SJSA1 (cell line): ENCODE measurements at regions not wholly inside any gene's neighbourhood (a gene's known extent, or its start where the extent isn't known, plus 50 kb on each side); places are given as distances from the start of the nearest gene placed in this dataset.
"Not testable (repeated sequence)": the region's sequence is repeated elsewhere in the genome, so short reads cannot be mapped to it uniquely, and the experiment has no call there.

ENCODE experiments used
- DNase-seq, 2 experiments: peaks; one replicate each; pipeline ENCODE4 v3.0.0-alpha.2; 2015 to 2020; ENCODE audit warnings: low spot score in 2 of 2, low read depth in 1 of 2
- H3K27ac ChIP-seq: fragments of 250-450 bp; sonication (Bioruptor Pico); 2 replicates; pipeline ENCODE4 v1.5.1; 2020; ENCODE audit warnings: mild to moderate bottlenecking, moderate library complexity
- H3K27me3 ChIP-seq: fragments of 250-450 bp; sonication (Bioruptor Pico); replicated peaks from 2 replicates; pipeline ENCODE4 v1.5.1; 2020; ENCODE audit warnings: mild to moderate bottlenecking, moderate library complexity
- H3K36me3 ChIP-seq: fragments of 250-450 bp; sonication (Bioruptor Pico); 2 replicates; pipeline ENCODE4 v1.5.1; 2020; ENCODE audit warnings: mild to moderate bottlenecking
- H3K4me1 ChIP-seq: fragments of 250-450 bp; sonication (Bioruptor Pico); replicated peaks from 2 replicates; pipeline ENCODE4 v1.6.1; 2021; ENCODE audit warnings: mild to moderate bottlenecking
- H3K4me3 ChIP-seq: fragments of 250-450 bp; sonication (Bioruptor Pico); 2 replicates; pipeline ENCODE4 v1.5.1; 2020; ENCODE audit warnings: mild to moderate bottlenecking
- H3K9me3 ChIP-seq: fragments of 250-450 bp; sonication (Bioruptor Pico); replicated peaks from 2 replicates; pipeline ENCODE4 v1.5.1; 2020; ENCODE audit warnings: mild to moderate bottlenecking

- no peak for DNase-seq
- H3K4me3 ChIP-seq: no peak overlapping the region
- no peaks in the 10 kb centered on the region for H3K36me3 ChIP-seq
- no peak overlapping the region for H3K27ac ChIP-seq
- H3K9me3 ChIP-seq: no peaks in the 10 kb centered on the region
- no peaks in the 10 kb centered on the region for H3K27me3 ChIP-seq
- H3K4me1 ChIP-seq: no peaks in the 10 kb centered on the region; the same call in 1 of the 2 replicates
These were observed 480.9 kb downstream of the ZNF536 start for GRCh38 chr19:30853036-30853435.

- Histone ChIP-seq H3K36me3 (no peaks in the 10 kb centered on the region), H3K27me3 (no peaks in the 10 kb centered on the region), H3K9me3 (no peaks in the 10 kb centered on the region), H3K27ac (no peak overlapping the region), H3K4me3 (no peak overlapping the region), H3K4me1 (no peaks in the 10 kb centered on the region; the same call in 1 of the 2 replicates)
- no peak for DNase-seq
These were observed 480.0 kb downstream of the ZNF536 start for GRCh38 chr19:30852168-30852567.

GRCh38 chr19:30851646-30852045 is 479.5 kb downstream of the ZNF536 start:
- H3K36me3 ChIP-seq: no peaks in the 10 kb centered on the region
- no peaks in the 10 kb centered on the region; the same call in 1 of the 2 replicates for H3K4me1 ChIP-seq
- DNase-seq: no peak
- H3K9me3 ChIP-seq: no peaks in the 10 kb centered on the region
- H3K27me3 ChIP-seq: no peaks in the 10 kb centered on the region
- no peak overlapping the region for H3K27ac ChIP-seq
- no peak overlapping the region for H3K4me3 ChIP-seq

GRCh38 chr19:30848636-30849425 is 476.6 kb downstream of the ZNF536 start:
- peak in 1 of 2 experiments; percentile 30 for DNase-seq
- Histone ChIP-seq H3K27ac (no peak overlapping the region), H3K9me3 (no peaks in the 10 kb centered on the region), H3K27me3 (no peaks in the 10 kb centered on the region), H3K36me3 (no peaks in the 10 kb centered on the region), H3K4me1 (no peaks in the 10 kb centered on the region; the same call in 1 of the 2 replicates), H3K4me3 (no peak overlapping the region)

- Histone ChIP-seq H3K9me3 (no peaks in the 10 kb centered on the region), H3K36me3 (no peaks in the 10 kb centered on the region), H3K4me3 (no peak overlapping the region), H3K27me3 (no peaks in the 10 kb centered on the region), H3K27ac (no peak overlapping the region), H3K4me1 (no peaks in the 10 kb centered on the region; the same call in 1 of the 2 replicates)
- DNase-seq: no peak
These were observed 473.9 kb downstream of the ZNF536 start for GRCh38 chr19:30846102-30846501.

- Histone ChIP-seq H3K4me3 (no peak overlapping the region), H3K27ac (no peak overlapping the region)
- DNase-seq: no peak
These were observed 470.7 kb downstream of the ZNF536 start for GRCh38 chr19:30842926-30843325.

GRCh38 chr19:30841934-30842333 is 469.8 kb downstream of the ZNF536 start:
- DNase-seq: no peak
- Histone ChIP-seq H3K4me1 (no peaks in the 10 kb centered on the region), H3K36me3 (no peaks in the 10 kb centered on the region), H3K4me3 (no peak overlapping the region), H3K27me3 (no peaks in the 10 kb centered on the region), H3K27ac (no peak overlapping the region), H3K9me3 (no peaks in the 10 kb centered on the region)

More at GRCh38 chr19:30842926-30843325, 470.7 kb downstream of the ZNF536 start:
- Histone ChIP-seq H3K4me1 (no peaks in the 10 kb centered on the region), H3K27me3 (no peaks in the 10 kb centered on the region), H3K36me3 (no peaks in the 10 kb centered on the region), H3K9me3 (no peaks in the 10 kb centered on the region)

GRCh38 chr19:30830875-30831274 is 458.7 kb downstream of the ZNF536 start:
- H3K27ac ChIP-seq: no peak overlapping the region

GRCh38 chr19:30825505-30825904 is 453.3 kb downstream of the ZNF536 start:
- not testable (repeated sequence) for DNase-seq, H3K36me3 ChIP-seq, H3K9me3 ChIP-seq, H3K4me1 ChIP-seq, H3K27ac ChIP-seq, H3K4me3 ChIP-seq, H3K27me3 ChIP-seq

More at GRCh38 chr19:30830875-30831274, 458.7 kb downstream of the ZNF536 start:
- Histone ChIP-seq H3K4me1 (no peaks in the 10 kb centered on the region), H3K4me3 (no peak overlapping the region), H3K9me3 (no peaks in the 10 kb centered on the region), H3K36me3 (no peaks in the 10 kb centered on the region), H3K27me3 (no peaks in the 10 kb centered on the region)
- no peak for DNase-seq

- H3K9me3 ChIP-seq: no peaks in the 10 kb centered on the region
- no peak overlapping the region for H3K4me3 ChIP-seq
- H3K36me3 ChIP-seq: no peaks in the 10 kb centered on the region
- DNase-seq: no peak
- no peak overlapping the region for H3K27ac ChIP-seq
- H3K27me3 ChIP-seq: no peaks in the 10 kb centered on the region
- H3K4me1 ChIP-seq: no peaks in the 10 kb centered on the region
These were observed 452.6 kb downstream of the ZNF536 start for GRCh38 chr19:30824809-30825208.

GRCh38 chr19:30817965-30818567 is 445.9 kb downstream of the ZNF536 start:
- H3K9me3 ChIP-seq: no peaks in the 10 kb centered on the region
- H3K36me3 ChIP-seq: no peaks in the 10 kb centered on the region
- DNase-seq: no peak
- no peaks in the 10 kb centered on the region for H3K4me1 ChIP-seq
- no peak overlapping the region for H3K27ac ChIP-seq
- no peak overlapping the region for H3K4me3 ChIP-seq
- H3K27me3 ChIP-seq: no peaks in the 10 kb centered on the region

- DNase-seq: no peak
- no peaks in the 10 kb centered on the region for H3K36me3 ChIP-seq
- no peaks in the 10 kb centered on the region for H3K9me3 ChIP-seq
- H3K27me3 ChIP-seq: no peaks in the 10 kb centered on the region
- no peaks in the 10 kb centered on the region for H3K4me1 ChIP-seq
- no peak overlapping the region for H3K27ac ChIP-seq
- H3K4me3 ChIP-seq: no peak overlapping the region
These were observed 445.0 kb downstream of the ZNF536 start for GRCh38 chr19:30817197-30817596.

GRCh38 chr19:30815889-30816580 is 443.9 kb downstream of the ZNF536 start:
- H3K27ac ChIP-seq: no peak overlapping the region
- H3K4me3 ChIP-seq: no peak overlapping the region
- no peaks in the 10 kb centered on the region for H3K36me3 ChIP-seq
- no peaks in the 10 kb centered on the region for H3K27me3 ChIP-seq
- H3K9me3 ChIP-seq: no peaks in the 10 kb centered on the region
- no peak for DNase-seq
- H3K4me1 ChIP-seq: no peaks in the 10 kb centered on the region

GRCh38 chr19:30812099-30812678 is 440.0 kb downstream of the ZNF536 start:
- no peaks in the 10 kb centered on the region; the same call in 1 of the 2 replicates for H3K9me3 ChIP-seq
- H3K4me1 ChIP-seq: no peaks in the 10 kb centered on the region
- DNase-seq: no peak
- no peaks in the 10 kb centered on the region for H3K27me3 ChIP-seq
- H3K4me3 ChIP-seq: no peak overlapping the region
- no peaks in the 10 kb centered on the region for H3K36me3 ChIP-seq
- H3K27ac ChIP-seq: no peak overlapping the region
